GM13976 (cell line): ENCODE measurements at regions not wholly inside any gene's neighbourhood (a gene's known extent, or its start where the extent isn't known, plus 50 kb on each side); places are given as distances from the start of the nearest gene placed in this dataset.

ENCODE experiments used
- DNase-seq: peaks from one replicate; pipeline ENCODE4 v3.0.0; 2012; ENCODE audit warnings: low spot score
- CTCF ChIP-seq: IDR thresholded peaks from 2 replicates; pipeline ENCODE4 v1.5.1; 2012; ENCODE audit warnings: borderline replicate concordance, mild to moderate bottlenecking; ENCODE audit not compliant: insufficient read depth; ENCODE audit errors: extremely low read depth, missing control alignments, control extremely low read depth
- in situ Hi-C: fragments of 300-500 bp; cut with MboI; formaldehyde crosslinking; loops from one replicate; pipeline ENCODE4 v1.12.0; 2022; ENCODE audit warnings: low sequenced_read_pairs, mixed read lengths, inconsistent platforms; ENCODE audit not compliant: unreplicated experiment

DNA sequence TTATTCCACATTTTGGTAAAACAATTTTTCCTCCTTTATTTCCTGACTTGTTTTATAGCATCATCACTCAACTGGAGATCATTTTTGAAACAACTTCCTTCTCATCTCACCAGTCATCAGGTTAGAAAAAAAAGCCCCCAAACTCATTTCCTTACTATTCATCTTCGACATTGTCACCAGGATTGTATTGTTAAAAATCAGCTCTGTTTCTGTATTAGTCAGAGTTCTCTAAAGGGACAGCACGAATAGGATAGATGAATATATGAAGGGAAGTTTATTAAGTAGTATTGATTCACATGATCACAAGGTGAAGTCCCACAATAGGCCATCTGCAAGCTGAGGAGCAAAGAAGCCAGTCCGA, 392.6 kb downstream of the FUT8 start:
- in situ Hi-C loops = no loop called here
- DNase-seq = no peak
- TF ChIP-seq CTCF = no peak

- DNase-seq = no peak
- TF ChIP-seq CTCF = no peak
- in situ Hi-C loops = no loop called here
Measured at GRCh38 chr14:65808390-65808789, 395.9 kb downstream of the FUT8 start.

DNA sequence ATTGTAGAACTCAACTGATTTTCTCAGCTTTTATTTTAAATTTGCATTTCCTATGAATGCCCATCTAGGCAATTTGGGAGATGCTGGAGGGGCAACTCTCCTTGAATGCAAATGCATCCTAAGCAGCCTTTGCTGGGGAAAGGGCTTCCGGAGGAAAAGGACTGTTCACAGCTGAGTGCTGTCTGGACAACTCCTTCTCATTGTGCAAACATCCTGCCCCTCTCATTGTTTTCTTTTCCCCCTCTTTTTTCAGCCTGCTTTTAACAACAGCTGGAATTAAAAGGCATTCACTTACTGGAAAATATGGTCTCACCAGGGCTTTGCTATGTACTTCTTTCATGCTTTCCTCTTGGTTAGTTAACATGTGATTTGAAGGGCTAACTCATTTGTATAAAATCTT, 397.8 kb downstream of the FUT8 start:
- TF ChIP-seq CTCF = no peak
- in situ Hi-C loops = no loop called here
- DNase-seq = no peak

- no peak for DNase-seq
- no peak for TF ChIP-seq CTCF
- in situ Hi-C loops = no loop called here
Measured at GRCh38 chr14:65813760-65814384, 401.3 kb downstream of the FUT8 start.

- in situ Hi-C loops = no loop called here
- no peak for DNase-seq
- no peak for TF ChIP-seq CTCF
Measured at GRCh38 chr14:65815127-65815526, 402.6 kb downstream of the FUT8 start.

DNA sequence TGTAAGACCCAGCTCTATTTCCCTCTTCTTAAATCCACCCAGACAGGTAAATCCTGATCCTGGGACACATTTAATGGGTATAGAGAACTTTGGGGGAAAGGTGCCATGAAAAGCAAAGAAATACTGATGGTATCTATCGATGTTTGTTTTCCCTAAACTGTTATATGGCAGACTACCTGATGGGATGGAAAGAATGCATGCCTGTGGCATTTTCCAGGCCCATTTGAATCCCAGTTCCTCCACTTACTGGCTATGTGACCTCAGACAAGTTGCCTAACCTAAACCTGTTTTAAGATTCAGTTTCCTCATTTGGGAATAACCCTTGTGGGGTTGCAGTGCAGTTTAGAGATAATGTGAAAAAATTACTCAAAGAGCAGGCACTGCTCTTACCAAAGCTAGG, 404.5 kb downstream of the FUT8 start:
- no peak for TF ChIP-seq CTCF

DNA sequence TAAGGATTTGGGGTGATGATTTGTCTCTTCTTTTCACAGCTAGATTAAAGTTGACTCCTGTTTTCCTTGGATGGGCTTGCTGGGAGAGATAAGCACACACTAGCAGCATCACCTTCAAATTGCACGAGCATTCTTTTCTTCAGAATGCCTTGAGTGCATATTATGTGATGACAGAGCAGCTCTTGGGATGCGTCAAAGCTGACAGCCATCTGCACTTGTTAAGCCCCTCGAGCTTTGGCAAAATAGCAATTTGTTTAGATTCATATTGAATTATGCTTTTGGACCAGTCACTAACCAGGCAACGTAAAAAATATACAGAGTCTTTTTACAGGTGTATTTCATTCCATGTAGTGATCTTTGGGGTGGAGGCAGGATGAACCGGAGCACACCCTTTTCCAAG, 407.0 kb downstream of the FUT8 start:
- TF ChIP-seq CTCF = no peak
- DNase-seq = no peak
- in situ Hi-C loops = no loop called here

More for the DNA sequence above, 404.5 kb downstream of the FUT8 start:
- in situ Hi-C loops = no loop called here
- no peak for DNase-seq
